ENCODE measurements at regions not wholly inside any gene's neighbourhood (a gene's known extent, or its start where the extent isn't known, plus 50 kb on each side); places are given as distances from the start of the nearest gene placed in this dataset.
A peak's percentile ranks its signal among the peaks of the same experiment; 100 is the strongest.

- peak; percentile 86 to 93 for DNase-seq
- Histone ChIP-seq H3K36me3 (no peaks in the 10 kb centered on the region), H3K4me3 (peak overlapping the region; percentile 37 to 47), H3K9me3 (no peaks in the 10 kb centered on the region), H3K4me1 (peaks cover 6 to 28% (median 16%) of the 10 kb centered on the region in 4 donors), H3K27me3 (no peaks in the 10 kb centered on the region), H3K27ac (peak overlapping the region; percentile 44 to 50)
- no peak for TF ChIP-seq CTCF (IDR thresholded peaks at IDR 0.05)
- intact Hi-C loops (cut with DNase I; ENCODE audit: low total_unique reads) = no loop called here
These were observed 315.7 kb upstream of the PROK2 start for GRCh38 chr3:72100601-72101187.

- TF ChIP-seq CTCF (IDR thresholded peaks at IDR 0.05) = no peak
- DNase-seq = no peak
- no peaks in the 10 kb centered on the region for H3K36me3 ChIP-seq
- H3K4me3 ChIP-seq = peak overlapping the region; percentile 37 to 47
- H3K4me1 ChIP-seq = peaks cover 6 to 34% (median 20%) of the 10 kb centered on the region in 4 donors
- no peaks in the 10 kb centered on the region for H3K9me3 ChIP-seq
- intact Hi-C loops (cut with DNase I; ENCODE audit: low total_unique reads) = no loop called here
- peak overlapping the region; percentile 44 to 50 for H3K27ac ChIP-seq
- no peaks in the 10 kb centered on the region for H3K27me3 ChIP-seq
These were observed 315.1 kb upstream of the PROK2 start for GRCh38 chr3:72100080-72100511.

GRCh38 chr3:72099326-72100079, 314.6 kb upstream of the PROK2 start:
- H3K4me1 ChIP-seq = peaks cover 6 to 35% (median 20%) of the 10 kb centered on the region in 4 donors
- H3K27ac ChIP-seq = no peak overlapping the region
- TF ChIP-seq CTCF (IDR thresholded peaks at IDR 0.05) = no peak
- H3K27me3 ChIP-seq = no peaks in the 10 kb centered on the region
- no peaks in the 10 kb centered on the region for H3K9me3 ChIP-seq
- no peak overlapping the region for H3K4me3 ChIP-seq
- no peak for DNase-seq
- intact Hi-C loops (cut with DNase I; ENCODE audit: low total_unique reads) = loop anchor here (10.0 kb wide), 1 partner anchor 165 kb away; no protein-coding TSS in a partner anchor
- no peaks in the 10 kb centered on the region for H3K36me3 ChIP-seq

GRCh38 chr3:72097053-72097452, 312.1 kb upstream of the PROK2 start:
- intact Hi-C loops (cut with DNase I; ENCODE audit: low total_unique reads) = loop anchor here (10.0 kb wide), 1 partner anchor 168 kb away; no protein-coding TSS in a partner anchor
- H3K4me1 ChIP-seq = peaks cover 6 to 35% (median 20%) of the 10 kb centered on the region in 4 donors
- H3K27ac ChIP-seq = no peak overlapping the region
- TF ChIP-seq CTCF (IDR thresholded peaks at IDR 0.05) = no peak
- H3K27me3 ChIP-seq = no peaks in the 10 kb centered on the region
- H3K9me3 ChIP-seq = no peaks in the 10 kb centered on the region
- H3K36me3 ChIP-seq = no peaks in the 10 kb centered on the region
- H3K4me3 ChIP-seq = no peak overlapping the region
- no peak for DNase-seq

- Histone ChIP-seq H3K27ac (peak overlapping the region in 1 of 2 donors; percentile 13), H3K4me1 (peaks cover 0 to 21% (median 12%) of the 10 kb centered on the region in 4 donors), H3K27me3 (no peaks in the 10 kb centered on the region), H3K4me3 (no peak overlapping the region), H3K9me3 (no peaks in the 10 kb centered on the region), H3K36me3 (no peaks in the 10 kb centered on the region)
- no peak for DNase-seq
- intact Hi-C loops (cut with DNase I; ENCODE audit: low total_unique reads) = loop anchor here (10.0 kb wide), 1 partner anchor 169 kb away; no protein-coding TSS in a partner anchor
- TF ChIP-seq CTCF (IDR thresholded peaks at IDR 0.05) = no peak
These were observed 310.6 kb upstream of the PROK2 start for GRCh38 chr3:72095521-72095920.

All from tibial artery (tissue), 4 donors.